Motor neuron (in vitro differentiated cells): ENCODE measurements at regions not wholly inside any gene's neighbourhood (a gene's known extent, or its start where the extent isn't known, plus 50 kb on each side); places are given as distances from the start of the nearest gene placed in this dataset.

ENCODE experiments used
- ATAC-seq, 8 experiments: fragments of 200-7000 bp; cut with Tn5 transposase; replicated peaks in 6 of 8; 2 replicates each; pipeline ENCODE4 v1.8.0; 2021; ENCODE audit warnings: mild to moderate bottlenecking in 8 of 8, moderate library complexity in 8 of 8
- H3K27ac ChIP-seq, 2 donors: fragments of 250-450 bp; sonication (Bioruptor Pico); 2 replicates each; pipeline ENCODE4 v1.9.0; 2021; ENCODE audit warnings: antibody characterized with exemption in 2 of 2, mild to moderate bottlenecking in 2 of 2, moderate library complexity in 1 of 2
- H3K4me1 ChIP-seq, 2 donors: fragments of 250-450 bp; sonication (Bioruptor Pico); replicated peaks in 1 of 2; 2 replicates each; pipeline ENCODE4 v1.6.1; 2021; ENCODE audit warnings: antibody characterized with exemption in 2 of 2, mild to moderate bottlenecking in 2 of 2, moderate library complexity in 1 of 2
- H3K4me3 ChIP-seq, 5 donors: fragments of 250-450 bp; sonication (Bioruptor Pico); 2 replicates each; pipeline ENCODE4 v1.9.0; 2021; ENCODE audit warnings: antibody characterized with exemption in 5 of 5, mild to moderate bottlenecking in 5 of 5, moderate library complexity in 4 of 5
- whole genome bisulfite sequencing, 10 experiments: fragments of 450-650 bp; shearing (Covaris generic); methylation state at CpG; one replicate each; pipeline ENCODE4 v1.0.0; 2022; 5-methylcytosine and 5-hydroxymethylcytosine counted together
- in situ Hi-C, 9 experiments: fragments of 400-800 bp; cut with MboI; loops; one replicate each; pipeline ENCODE4 v1.15.0; 2021; ENCODE audit warnings: low sequenced_read_pairs in 9 of 9, low pct_unique_long_range_greater_than_20kb in 2 of 9; ENCODE audit not compliant: unreplicated experiment in 9 of 9

DNA sequence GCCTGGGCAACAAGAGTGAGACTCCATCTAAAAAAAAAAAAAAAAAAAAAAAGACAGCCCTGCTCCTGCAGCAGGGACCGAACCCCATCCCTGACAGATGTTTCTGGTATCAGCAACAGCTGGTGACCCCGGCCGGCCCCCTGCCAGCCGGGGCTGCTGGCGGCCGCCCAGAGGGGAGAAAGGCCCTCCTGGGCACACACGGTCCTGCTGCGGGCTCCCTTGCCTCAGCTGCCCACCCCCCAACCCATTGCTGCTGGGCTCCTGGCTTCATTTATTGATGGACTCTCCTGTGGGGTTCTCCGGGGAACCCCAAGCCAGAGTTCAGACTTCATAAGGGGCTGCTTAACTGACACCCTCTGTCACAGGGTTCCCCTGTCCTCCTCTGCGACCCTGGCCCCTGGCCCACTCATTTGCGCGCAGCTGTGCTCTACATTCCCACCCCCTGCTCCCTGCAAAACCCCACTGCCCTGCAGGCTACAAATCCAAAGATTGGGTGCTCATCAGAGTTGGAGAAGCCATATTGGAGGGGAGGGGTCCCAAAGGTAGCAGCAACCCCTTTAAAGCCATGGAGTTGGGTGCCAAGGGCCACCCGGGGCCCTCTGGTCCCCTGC, 103.6 kb upstream of the RTL1 start:
- no peak overlapping the region for H3K4me3 ChIP-seq
- in situ Hi-C loops, result no loop called here
- H3K4me1 ChIP-seq, result no peaks in the 10 kb centered on the region
- no peak overlapping the region for H3K27ac ChIP-seq
- 100% methylated on average over 1 of the region's 13 CpGs; no CpG with 5 or more reads in 8 of the 10 experiments for whole genome bisulfite sequencing, 10 experiments
- ATAC-seq, result no peak

DNA sequence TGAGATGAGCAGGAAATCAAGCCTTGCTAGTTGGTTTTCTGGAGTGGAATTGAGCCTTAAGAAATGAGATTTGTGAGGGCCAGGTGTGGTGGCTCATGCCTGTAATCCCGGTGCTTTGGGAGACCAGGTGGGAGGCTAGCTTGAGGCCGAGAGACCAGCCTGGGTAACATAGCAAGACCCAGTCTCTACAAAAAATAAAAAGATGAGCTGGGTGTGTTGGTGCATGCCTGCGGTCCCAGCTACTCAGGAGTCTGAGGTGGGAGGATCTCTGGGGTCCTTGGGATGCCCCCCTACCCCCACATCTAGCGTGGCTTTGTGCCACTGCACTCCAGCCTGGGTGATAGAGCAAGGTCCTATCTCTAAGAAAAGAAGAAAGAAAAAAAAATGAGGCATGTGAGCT, 104.2 kb upstream of the RTL1 start:
- 60 to 100% (median 83%) methylated on average over 1 to 3 of the region's 4 CpGs; no CpG with 5 or more reads in 4 of the 10 experiments for WGBS, 10 experiments
- Histone ChIP-seq H3K4me1 (no peaks in the 10 kb centered on the region), H3K27ac (no peak overlapping the region), H3K4me3 (no peak overlapping the region)
- in situ Hi-C loops, result no loop called here
- no peak for ATAC-seq

DNA sequence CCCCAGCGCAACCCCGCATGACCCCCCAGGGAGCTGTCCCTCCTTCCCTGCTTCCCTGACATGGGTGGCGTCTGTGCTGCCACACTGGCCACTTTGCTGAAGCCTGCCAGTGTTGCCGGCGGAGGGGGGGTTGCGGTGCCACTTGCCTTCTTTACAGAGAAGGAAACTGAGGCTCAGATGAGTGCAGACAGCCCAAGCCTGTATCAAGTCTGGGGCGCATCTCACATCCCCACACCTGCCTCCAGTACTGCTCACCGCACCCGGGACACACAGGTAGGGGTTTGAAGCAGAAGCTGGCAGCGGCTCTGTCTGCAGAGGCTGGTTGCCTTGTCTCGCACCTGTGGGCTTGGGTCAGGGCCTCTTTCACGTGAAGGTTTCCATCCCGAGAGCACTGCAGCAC, 104.7 kb upstream of the RTL1 start:
- Histone ChIP-seq H3K4me1 (no peaks in the 10 kb centered on the region), H3K4me3 (no peak overlapping the region), H3K27ac (no peak overlapping the region)
- no peak for ATAC-seq
- WGBS, 10 experiments, result 43 to 96% (median 87%) methylated on average over 1 to 8 of the region's 13 CpGs; no CpG with 5 or more reads in 4 of the 10 experiments
- in situ Hi-C loops, result no loop called here

DNA sequence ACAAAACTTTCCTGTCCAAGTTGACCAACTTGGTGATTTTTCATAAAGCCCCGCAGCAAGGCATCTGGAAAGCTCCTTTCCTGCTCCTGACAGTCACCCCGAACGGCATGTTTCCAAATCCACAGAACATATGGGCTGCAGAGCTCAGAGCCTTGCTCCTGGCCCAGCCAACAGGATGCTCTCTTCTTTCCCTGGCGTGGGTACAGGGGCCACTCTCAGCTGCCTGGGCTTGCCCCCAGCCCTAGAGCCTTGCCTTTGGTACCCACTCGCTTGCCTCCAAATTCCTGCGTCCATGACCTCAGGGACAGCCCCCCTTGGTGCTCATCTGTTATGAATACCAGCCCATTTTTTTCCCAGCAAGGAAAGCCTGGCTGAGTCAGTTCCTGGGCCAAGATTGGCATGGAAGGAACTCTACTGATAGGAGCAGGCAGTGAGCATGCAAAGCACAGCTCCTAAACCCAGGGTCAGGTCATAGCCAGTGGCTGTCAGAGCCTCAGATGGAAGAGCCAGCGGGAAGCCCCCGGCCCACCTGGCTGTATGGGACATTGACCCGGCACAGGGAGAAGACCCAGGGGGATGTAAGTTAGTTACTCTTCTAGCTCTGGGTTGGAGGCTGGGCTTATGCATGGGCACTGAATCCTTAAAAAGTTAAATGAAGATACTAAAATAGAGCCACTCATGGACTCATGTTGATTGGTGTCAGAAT, 105.3 kb upstream of the RTL1 start:
- in situ Hi-C loops, result no loop called here
- ATAC-seq, result peak in 1 of 8 experiments; percentile 5
- Histone ChIP-seq H3K4me1 (no peaks in the 10 kb centered on the region), H3K27ac (no peak overlapping the region), H3K4me3 (no peak overlapping the region)
- WGBS, 10 experiments, result 15 to 93% (median 85%) methylated on average over 1 to 7 of the region's 9 CpGs; no CpG with 5 or more reads in 4 of the 10 experiments

DNA sequence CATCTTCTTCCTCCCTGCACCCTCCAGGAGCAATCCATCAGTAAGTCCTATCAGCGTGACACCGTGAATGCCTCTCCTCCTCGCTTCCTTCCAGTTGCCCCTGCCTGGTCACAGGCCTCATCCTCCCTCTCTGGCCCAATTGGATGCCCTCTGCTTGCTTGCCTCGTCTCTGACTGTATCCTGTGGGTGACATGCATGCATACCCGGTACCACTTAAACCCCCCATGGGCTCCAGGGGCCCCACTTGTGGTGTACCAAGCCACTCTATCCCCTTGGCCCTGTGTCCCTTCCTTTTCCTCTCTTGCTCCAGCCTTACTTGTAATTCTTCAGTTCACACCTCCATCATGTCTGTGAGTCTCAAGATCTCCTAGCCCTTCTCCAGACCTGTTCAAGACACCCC, 106.0 kb upstream of the RTL1 start:
- Histone ChIP-seq H3K4me3 (no peak overlapping the region), H3K27ac (no peak overlapping the region), H3K4me1 (no peaks in the 10 kb centered on the region)
- ATAC-seq, result no peak
- 74 to 100% (median 91%) methylated on average over 1 to 4 of the region's 5 CpGs; no CpG with 5 or more reads in 2 of the 10 experiments for WGBS, 10 experiments
- in situ Hi-C loops, result no loop called here

DNA sequence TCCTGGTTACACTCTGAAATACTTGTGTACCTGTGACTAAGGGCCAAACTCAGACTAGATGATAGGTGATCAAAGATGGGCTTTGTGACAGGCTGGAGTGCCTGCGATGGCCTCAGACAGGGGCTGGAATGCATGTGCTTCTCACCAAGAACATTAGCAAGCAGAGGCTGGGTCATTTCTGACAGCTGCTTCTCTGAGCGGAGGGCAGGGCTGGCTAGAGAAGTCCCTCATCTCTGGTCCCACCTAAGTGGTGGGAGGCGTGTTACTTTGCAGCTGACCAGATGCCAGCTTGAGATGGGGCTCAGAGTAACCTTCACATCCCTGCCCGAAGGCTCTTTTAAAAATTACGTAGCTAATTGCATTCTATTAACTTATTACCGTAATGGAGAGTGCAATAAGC, 106.8 kb upstream of the RTL1 start:
- in situ Hi-C loops, result no loop called here
- 59 to 92% (median 78%) methylated on average over 1 to 6 of the region's 6 CpGs; no CpG with 5 or more reads in 2 of the 10 experiments for WGBS, 10 experiments
- Histone ChIP-seq H3K4me3 (no peak overlapping the region), H3K4me1 (no peaks in the 10 kb centered on the region), H3K27ac (no peak overlapping the region)
- ATAC-seq, result peak in 1 of 8 experiments; percentile 8

DNA sequence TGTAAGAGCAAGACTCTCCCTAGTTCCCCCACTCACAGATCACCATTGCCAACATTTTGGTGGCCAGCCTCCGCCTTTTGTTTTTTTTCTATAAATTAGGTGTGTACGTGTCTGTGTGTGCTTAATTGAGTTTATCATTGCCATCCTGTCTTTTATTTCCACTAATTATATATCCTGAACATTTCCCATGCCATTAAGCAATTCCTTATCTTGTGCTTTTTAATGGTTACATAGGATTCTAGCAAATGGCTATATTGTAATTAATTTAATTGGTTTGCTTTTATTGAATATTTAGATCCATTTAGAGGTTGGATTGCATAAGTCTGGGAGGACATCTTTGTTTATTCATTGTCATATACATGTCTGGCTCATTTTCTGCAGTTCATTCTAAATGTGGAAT, 107.3 kb upstream of the RTL1 start:
- Histone ChIP-seq H3K27ac (no peak overlapping the region), H3K4me1 (no peaks in the 10 kb centered on the region), H3K4me3 (no peak overlapping the region)
- ATAC-seq, result no peak
- in situ Hi-C loops, result no loop called here
- 50 to 100% (median 83%) methylated on average over 1 to 2 of the region's 2 CpGs; no CpG with 5 or more reads in 1 of the 10 experiments for WGBS, 10 experiments

DNA sequence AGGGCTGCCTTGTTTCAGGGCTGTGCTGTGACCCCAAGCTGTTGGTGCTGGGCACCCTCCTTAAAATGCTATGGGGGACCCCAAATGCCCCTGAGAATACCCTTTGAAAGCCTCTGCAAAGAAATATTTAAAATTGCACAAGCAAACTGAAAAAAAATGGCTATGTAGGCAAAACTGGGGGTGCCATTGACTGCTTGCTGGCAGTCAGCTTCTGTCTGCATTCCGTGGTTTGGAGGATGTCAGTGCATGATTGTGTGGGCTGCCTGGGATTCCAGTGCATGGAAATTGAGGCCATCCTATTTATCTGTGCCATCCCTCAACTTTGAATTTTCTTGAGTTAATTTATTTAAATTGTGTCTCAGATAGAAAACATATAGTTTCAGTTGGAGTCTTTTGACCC, 113.7 kb upstream of the RTL1 start:
- in situ Hi-C loops, result no loop called here
- 50 to 86% (median 68%) methylated on average over 1 of the region's 1 CpG; no CpG with 5 or more reads in 4 of the 10 experiments for WGBS, 10 experiments
- Histone ChIP-seq H3K27ac (no peak overlapping the region), H3K4me1 (no peaks in the 10 kb centered on the region), H3K4me3 (no peak overlapping the region)
- no peak for ATAC-seq

DNA sequence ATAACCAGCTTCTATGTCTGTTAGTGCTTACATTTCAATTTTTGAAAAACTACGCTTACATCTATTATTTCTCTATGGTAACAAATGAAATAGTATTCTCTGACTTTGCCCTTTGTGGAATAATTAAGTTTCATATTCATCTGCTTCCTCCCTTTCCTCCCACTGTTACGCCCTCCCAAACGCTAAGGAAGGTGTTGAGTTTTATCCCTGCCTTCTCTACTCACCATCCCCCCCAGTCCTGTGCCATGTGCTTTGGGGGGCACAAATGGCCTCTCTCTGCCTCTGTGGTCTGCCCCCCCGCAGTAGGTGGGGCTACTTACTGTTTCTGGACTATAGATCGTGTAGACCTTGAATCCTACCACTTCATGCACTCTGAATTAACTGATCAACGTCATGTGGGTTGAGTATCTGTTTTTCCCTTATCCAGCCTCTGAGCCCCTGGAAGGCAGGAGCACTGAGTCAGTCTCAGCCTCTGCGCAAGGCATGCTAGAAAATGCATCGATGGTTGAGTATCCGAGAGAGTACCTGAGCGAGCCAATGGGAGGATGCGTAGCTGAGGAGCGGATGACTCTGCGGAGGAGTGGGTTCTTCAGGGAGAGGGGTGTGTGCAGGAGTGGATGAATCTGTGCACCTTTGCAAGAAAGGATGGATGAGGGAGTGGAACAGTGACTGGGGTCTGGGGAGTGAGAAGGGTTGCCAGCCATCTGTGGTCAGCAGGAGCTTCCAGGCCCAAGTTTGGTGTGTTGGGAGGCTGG, 114.5 kb upstream of the RTL1 start:
- WGBS, 10 experiments, result 81 to 100% (median 93%) methylated on average over 1 to 13 of the region's 13 CpGs
- in situ Hi-C loops, result no loop called here

DNA sequence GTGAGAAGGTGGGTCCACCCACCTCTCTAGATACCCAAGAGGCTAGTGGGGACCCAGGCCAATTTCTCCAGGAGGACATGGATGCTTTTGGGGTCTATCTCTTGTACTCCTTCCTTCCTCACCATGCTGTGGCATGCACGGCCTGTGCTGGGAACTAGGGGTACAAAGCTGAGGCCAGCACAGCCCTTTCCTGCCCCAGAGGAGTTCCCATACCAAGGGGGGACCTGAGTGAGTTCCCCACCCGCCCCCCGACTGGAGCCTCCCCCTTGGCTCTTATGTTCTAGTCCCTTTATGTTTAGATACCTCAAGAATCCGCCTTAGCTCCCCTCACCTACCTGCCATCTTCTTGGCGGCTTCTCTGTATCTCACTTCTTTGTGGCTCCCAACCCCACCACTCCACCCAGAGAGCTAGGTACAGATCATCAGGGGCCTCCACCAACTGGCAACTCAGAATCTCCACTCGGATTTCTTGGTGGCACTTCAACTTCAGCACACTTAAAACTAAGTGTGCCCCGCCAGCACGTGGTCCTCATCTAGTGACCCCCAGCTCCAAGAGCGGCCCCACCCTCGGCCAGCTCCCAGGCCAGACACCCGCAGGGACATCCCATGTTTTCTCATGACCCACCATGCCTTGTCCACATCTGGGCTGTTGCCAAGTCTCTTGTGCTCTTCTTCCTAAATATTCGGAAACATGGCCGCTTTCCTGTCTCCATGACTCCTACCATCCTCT, 115.2 kb upstream of the RTL1 start:
- no peak for ATAC-seq
- no peak overlapping the region for H3K4me3 ChIP-seq
- WGBS, 10 experiments, result 40 to 100% (median 92%) methylated on average over 1 to 5 of the region's 13 CpGs; no CpG with 5 or more reads in 4 of the 10 experiments
- in situ Hi-C loops, result no loop called here
- H3K27ac ChIP-seq, result no peak overlapping the region
- H3K4me1 ChIP-seq, result no peaks in the 10 kb centered on the region

More for the DNA sequence above, 114.5 kb upstream of the RTL1 start:
- H3K4me1 ChIP-seq, result no peaks in the 10 kb centered on the region
- H3K27ac ChIP-seq, result no peak overlapping the region
- no peak overlapping the region for H3K4me3 ChIP-seq
- ATAC-seq, result no peak

DNA sequence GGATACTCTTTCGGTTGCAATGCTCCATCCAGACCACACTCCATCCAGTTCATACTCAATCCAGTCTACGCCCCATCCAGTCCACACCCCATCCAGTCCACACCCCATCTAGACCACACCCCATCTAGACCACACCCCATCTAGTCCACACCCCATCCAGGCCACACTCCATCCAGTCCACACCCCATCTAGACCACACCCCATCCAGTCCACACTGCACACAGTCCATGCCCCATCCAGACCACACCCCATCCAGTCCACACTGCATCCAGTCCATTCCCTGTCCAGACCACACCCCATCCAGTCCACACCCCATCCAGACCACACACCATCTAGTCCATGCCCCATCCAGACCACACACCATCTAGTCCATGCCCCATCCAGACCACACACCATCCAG, 116.0 kb upstream of the RTL1 start:
- WGBS, 10 experiments, result 100% methylated on average over 1 of the region's 2 CpGs; no CpG with 5 or more reads in 9 of the 10 experiments
- H3K4me1 ChIP-seq, result no peaks in the 10 kb centered on the region
- in situ Hi-C loops, result no loop called here
- ATAC-seq, result peak in 3 of 8 experiments; percentile 54 to 67 (median 57)
- no peak overlapping the region for H3K4me3 ChIP-seq
- H3K27ac ChIP-seq, result no peak overlapping the region

DNA sequence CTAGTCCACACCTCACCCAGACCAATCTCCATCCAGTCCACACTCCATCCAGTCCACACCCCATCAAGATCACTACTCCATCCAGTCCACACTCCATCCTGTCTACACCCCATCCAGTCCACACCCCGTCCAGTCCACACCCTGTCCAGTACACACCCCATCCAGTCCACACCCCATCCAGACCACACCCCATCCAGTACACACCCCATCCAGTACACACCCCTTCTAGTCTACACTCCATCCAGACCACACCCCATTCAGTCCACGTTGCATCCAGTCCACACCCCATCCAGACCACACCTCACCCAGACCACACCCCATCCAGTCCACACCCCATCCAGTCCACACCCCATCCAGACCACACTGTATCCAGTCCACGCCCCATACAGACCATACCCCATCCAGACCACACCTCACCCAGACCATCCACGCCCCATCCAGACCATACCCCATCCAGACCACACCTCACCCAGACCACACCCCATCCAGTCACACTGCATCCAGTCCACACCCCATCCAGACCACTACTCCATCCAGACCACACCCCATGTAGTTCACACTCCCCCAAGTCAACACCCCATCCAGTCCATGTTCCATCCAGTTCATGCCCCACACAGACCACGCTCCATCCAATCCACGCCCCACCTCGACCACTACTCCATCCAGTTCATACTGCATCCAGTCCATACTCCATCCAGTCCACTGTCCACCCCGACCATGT, 116.6 kb upstream of the RTL1 start:
- 45 to 100% (median 67%) methylated on average over 1 to 5 of the region's 8 CpGs; no CpG with 5 or more reads in 1 of the 10 experiments for WGBS, 10 experiments
- peak in 3 of 8 experiments; percentile 30 to 57 (median 43) for ATAC-seq
- Histone ChIP-seq H3K4me1 (no peaks in the 10 kb centered on the region), H3K4me3 (no peak overlapping the region), H3K27ac (no peak overlapping the region)
- in situ Hi-C loops, result no loop called here
